B cell (primary cell): ENCODE measurements at regions not wholly inside any gene's neighbourhood (a gene's known extent, or its start where the extent isn't known, plus 50 kb on each side); places are given as distances from the start of the nearest gene placed in this dataset.

Source experiments
- ATAC-seq: fragments of 200-7000 bp; cut with Tn5 transposase; one replicate; pipeline ENCODE4 v1.10.0; 2021; ENCODE audit warnings: low read depth, mild to moderate bottlenecking, moderate number of reproducible peaks, moderate library complexity
- CTCF ChIA-PET: fragments of 350-600 bp; sonication (Branson Sonifier 250); formaldehyde crosslinking; loops from one replicate; lab custom pipeline; 2021; ENCODE audit warnings: antibody characterized with exemption, inconsistent platforms; lab: Charles Lee
- POLR2A ChIA-PET: fragments of 350-600 bp; sonication (Branson Sonifier 250); formaldehyde crosslinking; loops from one replicate; lab custom pipeline; 2021; ENCODE audit warnings: antibody characterized with exemption; lab: Charles Lee
- DNase-seq: peaks from one replicate; pipeline ENCODE4 v3.0.0; 2013
- H2AFZ ChIP-seq: 2 replicates; pipeline ENCODE4 v1.6.1; 2012; ENCODE audit warnings: mild to moderate bottlenecking, low read depth, low read length; ENCODE audit not compliant: insufficient read depth, poor library complexity, severe bottlenecking
- H3K27ac ChIP-seq, 2 donors: 1 replicate in 1 of 2; 2 replicates in 1 of 2; pipeline ENCODE4 v1.5.1; 2012 to 2013; ENCODE audit warnings: low read length in 2 of 2, mild to moderate bottlenecking in 2 of 2, moderate library complexity in 1 of 2
- H3K27me3 ChIP-seq, 4 experiments: fragments of 200-600 bp in 1 of 4; sonication (generic) in 1 of 4; replicated peaks in 1 of 4; 1 replicate in 2 of 4; 2 replicates in 2 of 4; pipeline versions ENCODE4 v1.6.1 to v1.7.0; 2013 to 2016; ENCODE audit warnings: low read length in 3 of 4, mild to moderate bottlenecking in 2 of 4, mixed read lengths in 1 of 4, moderate library complexity in 1 of 4; ENCODE audit not compliant: insufficient read depth in 4 of 4, control insufficient read depth in 3 of 4; ENCODE audit errors: control extremely low read depth in 1 of 4
- H3K36me3 ChIP-seq, 2 experiments: replicated peaks in 1 of 2; 1 replicate in 1 of 2; 2 replicates in 1 of 2; pipeline versions ENCODE4 v1.6.1 to v1.7.1; 2013; ENCODE audit warnings: low read length in 1 of 2; ENCODE audit not compliant: insufficient read depth in 2 of 2, control insufficient read depth in 1 of 2; ENCODE audit errors: control extremely low read depth in 1 of 2, extremely low read depth in 1 of 2
- H3K4me1 ChIP-seq, 2 donors: fragments of 200-600 bp in 1 of 2; sonication (generic) in 1 of 2; 1 replicate in 1 of 2; 2 replicates in 1 of 2; pipeline versions ENCODE4 v1.5.1 to v1.6.1; 2013 to 2017; ENCODE audit warnings: low read length in 2 of 2; ENCODE audit not compliant: control insufficient read depth in 2 of 2, insufficient read depth in 2 of 2
- H3K4me2 ChIP-seq: replicated peaks from 2 replicates; pipeline ENCODE3; 2012; ENCODE audit warnings: mild to moderate bottlenecking, low read depth, low read length; ENCODE audit not compliant: poor library complexity, severe bottlenecking
- H3K4me3 ChIP-seq, 5 experiments: fragments of 200-600 bp in 1 of 5; sonication (generic) in 1 of 5; 1 replicate in 3 of 5; 2 replicates in 2 of 5; pipeline versions ENCODE4 v1.5.1 to v1.7.0; 2011 to 2016; ENCODE audit warnings: low read length in 4 of 5, mild to moderate bottlenecking in 4 of 5, low read depth in 2 of 5, control low read depth in 1 of 5, moderate library complexity in 1 of 5; ENCODE audit not compliant: insufficient read depth in 1 of 5; ENCODE audit errors: control extremely low read depth in 1 of 5, extremely low read depth in 1 of 5
- H3K79me2 ChIP-seq: fragments of 200-600 bp; sonication (generic); one replicate; pipeline ENCODE4 v1.6.0; 2016; ENCODE audit warnings: low read length; ENCODE audit not compliant: control insufficient read depth, insufficient read depth
- H3K9ac ChIP-seq: fragments of 200-600 bp; sonication (generic); 2 replicates; pipeline ENCODE4 v1.6.1; 2017; ENCODE audit warnings: mild to moderate bottlenecking, low read length, moderate library complexity
- H3K9me3 ChIP-seq, 3 donors: one replicate each; pipeline versions ENCODE4 v1.6.1 to v1.7.1; 2013; ENCODE audit warnings: low read length in 2 of 3; ENCODE audit not compliant: control insufficient read depth in 2 of 3, insufficient read depth in 1 of 3; ENCODE audit errors: control extremely low read depth in 1 of 3
- H4K20me1 ChIP-seq: 2 replicates; pipeline ENCODE4 v1.6.0; 2012; ENCODE audit warnings: mild to moderate bottlenecking, low read length; ENCODE audit not compliant: insufficient read depth, control insufficient read depth, poor library complexity, severe bottlenecking
- H3K27ac Mint-ChIP-seq: one replicate; pipeline ENCODE4 v1.8.0; 2021; ENCODE audit warnings: mixed read lengths
- H3K27me3 Mint-ChIP-seq: one replicate; pipeline ENCODE4 v1.8.0; 2021; ENCODE audit warnings: mixed read lengths
- H3K4me1 Mint-ChIP-seq: one replicate; pipeline ENCODE4 v1.8.0; 2021; ENCODE audit warnings: mixed read lengths
- H3K4me3 Mint-ChIP-seq: one replicate; pipeline ENCODE4 v1.8.0; 2021; ENCODE audit warnings: mixed read lengths
- H3K9me3 Mint-ChIP-seq: one replicate; pipeline ENCODE4 v1.8.0; 2022; ENCODE audit warnings: mixed read lengths; ENCODE audit not compliant: insufficient read depth
- EZH2 ChIP-seq: IDR thresholded peaks from 2 replicates; pipeline ENCODE4 v1.6.1; 2012; ENCODE audit warnings: borderline replicate concordance, low read depth, mild to moderate bottlenecking, moderate library complexity, low read length; ENCODE audit not compliant: insufficient read depth, poor library complexity, severe bottlenecking
- WGBS: methylation state at CpG from one replicate; pipeline ENCODE4 v1.1.5; 2013; ENCODE audit warnings: missing lambda C conversion rate; ENCODE audit not compliant: insufficient coverage; 5-methylcytosine and 5-hydroxymethylcytosine counted together
- intact Hi-C: fragments of 100-400 bp; cut with micrococcal nuclease; formaldehyde crosslinking; loops from one replicate; pipeline ENCODE4 v1.10.0; 2022
- TF ChIP-seq, protein P1 (sequence below): fragments of 200-600 bp; IDR thresholded peaks from one replicate; pipeline ENCODE4 v1.8.0; 2022; ENCODE audit warnings: antibody characterized with exemption, mild to moderate bottlenecking

DNA sequence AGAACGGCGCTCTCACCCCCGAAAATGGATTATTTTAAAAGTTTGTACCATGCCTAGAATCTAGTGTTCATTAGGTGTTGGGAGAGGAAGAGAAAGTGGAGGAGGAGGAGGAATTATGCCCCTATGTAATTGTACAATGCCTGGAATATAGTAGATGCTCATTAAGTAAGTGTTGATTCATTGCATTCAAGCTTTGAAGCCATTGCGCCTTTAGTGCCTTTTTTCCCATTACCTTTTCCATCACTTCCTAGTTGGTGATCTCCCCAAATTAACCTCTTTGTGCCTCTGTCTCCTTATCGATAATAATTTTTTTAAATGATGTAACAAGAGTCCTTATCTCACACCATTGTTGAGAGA lies 220.7 kb upstream of the PRICKLE2 start:
- no peak for ATAC-seq
- H3K4me3 Mint-ChIP-seq: no peak overlapping the region
- Histone ChIP-seq H3K27me3 (peaks cover 0 to 25% (median 8%) of the 10 kb centered on the region in 4 experiments), H3K36me3 (no peaks in the 10 kb centered on the region), H3K4me3 (no peak overlapping the region), H4K20me1 (no peaks in the 10 kb centered on the region), H3K9me3 (peaks cover 0 to 3% (median 0%) of the 10 kb centered on the region in 3 donors), H3K4me2 (no peak overlapping the region), H3K4me1 (no peaks in the 10 kb centered on the region), H3K27ac (no peak overlapping the region), H3K9ac (no peak overlapping the region), H2AFZ (no peak overlapping the region), H3K79me2 (no peaks in the 10 kb centered on the region)
- peaks cover 67% of the 10 kb centered on the region for H3K27me3 Mint-ChIP-seq
- CTCF ChIA-PET: interaction anchor here (1.4 kb wide), 1 partner anchor 14 kb away, joined by 3 read pairs; no protein-coding TSS in a partner anchor
- POLR2A ChIA-PET: no interaction called here
- no CpG with 5 or more reads among the region's 5 CpGs for WGBS
- H3K4me1 Mint-ChIP-seq: no peaks in the 10 kb centered on the region
- intact Hi-C loops: no loop called here
- TF ChIP-seq, protein P1, sequence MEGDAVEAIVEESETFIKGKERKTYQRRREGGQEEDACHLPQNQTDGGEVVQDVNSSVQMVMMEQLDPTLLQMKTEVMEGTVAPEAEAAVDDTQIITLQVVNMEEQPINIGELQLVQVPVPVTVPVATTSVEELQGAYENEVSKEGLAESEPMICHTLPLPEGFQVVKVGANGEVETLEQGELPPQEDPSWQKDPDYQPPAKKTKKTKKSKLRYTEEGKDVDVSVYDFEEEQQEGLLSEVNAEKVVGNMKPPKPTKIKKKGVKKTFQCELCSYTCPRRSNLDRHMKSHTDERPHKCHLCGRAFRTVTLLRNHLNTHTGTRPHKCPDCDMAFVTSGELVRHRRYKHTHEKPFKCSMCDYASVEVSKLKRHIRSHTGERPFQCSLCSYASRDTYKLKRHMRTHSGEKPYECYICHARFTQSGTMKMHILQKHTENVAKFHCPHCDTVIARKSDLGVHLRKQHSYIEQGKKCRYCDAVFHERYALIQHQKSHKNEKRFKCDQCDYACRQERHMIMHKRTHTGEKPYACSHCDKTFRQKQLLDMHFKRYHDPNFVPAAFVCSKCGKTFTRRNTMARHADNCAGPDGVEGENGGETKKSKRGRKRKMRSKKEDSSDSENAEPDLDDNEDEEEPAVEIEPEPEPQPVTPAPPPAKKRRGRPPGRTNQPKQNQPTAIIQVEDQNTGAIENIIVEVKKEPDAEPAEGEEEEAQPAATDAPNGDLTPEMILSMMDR: no peak
- no peak for TF ChIP-seq EZH2
- DNase-seq: no peak
- H3K27ac Mint-ChIP-seq: no peak overlapping the region
- H3K9me3 Mint-ChIP-seq: no peaks in the 10 kb centered on the region

DNA sequence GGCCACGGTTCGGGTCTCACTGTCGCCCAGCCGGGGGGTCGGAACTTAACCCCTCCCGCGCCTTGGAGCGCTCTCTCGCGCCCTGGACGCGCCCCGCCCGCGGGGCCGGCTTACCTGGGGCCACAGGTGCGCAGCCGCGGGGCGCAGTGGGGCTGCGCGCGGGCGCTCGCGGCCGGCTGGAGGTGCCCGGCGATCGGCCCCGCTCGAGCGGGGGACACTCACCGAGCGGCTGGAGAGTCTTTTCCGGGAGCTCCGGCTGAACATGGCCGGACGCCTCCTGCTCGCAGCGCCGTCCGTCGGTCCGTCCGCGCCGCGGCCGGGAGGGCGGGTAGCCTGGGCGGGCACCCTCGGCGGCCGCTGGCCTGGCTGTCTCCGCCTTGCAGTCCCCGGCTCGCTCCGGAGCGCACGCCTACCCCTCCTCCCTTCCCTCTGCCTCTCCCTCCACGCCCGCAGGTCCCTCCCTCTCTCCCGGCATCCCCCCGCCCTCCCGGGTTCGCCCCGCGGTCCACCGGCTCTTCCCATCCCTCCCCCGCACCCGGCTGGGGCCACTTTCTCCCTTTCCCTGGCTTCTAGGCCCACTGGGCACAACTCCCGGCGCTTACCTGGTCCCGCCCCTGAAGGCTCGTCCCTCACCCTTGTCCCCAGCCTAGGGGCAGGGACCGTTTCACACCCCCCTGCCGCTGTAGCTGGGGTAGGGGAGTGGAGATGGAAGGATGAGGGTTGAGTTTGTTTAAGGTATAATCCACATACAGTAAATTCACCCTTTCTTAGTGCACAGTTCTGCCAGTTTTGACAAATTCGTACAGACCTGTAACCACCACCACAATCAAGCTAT lies 220.1 kb upstream of the PRICKLE2 start:
- DNase-seq (no peak), ATAC-seq (no peak)
- Histone ChIP-seq H3K9me3 (peaks cover 0 to 3% (median 0%) of the 10 kb centered on the region in 3 donors), H3K79me2 (no peaks in the 10 kb centered on the region), H3K27me3 (peaks cover 0 to 27% (median 8%) of the 10 kb centered on the region in 4 experiments), H3K4me1 (no peaks in the 10 kb centered on the region), H3K4me3 (no peak overlapping the region), H4K20me1 (no peaks in the 10 kb centered on the region), H3K4me2 (no peak overlapping the region), H2AFZ (no peak overlapping the region), H3K27ac (no peak overlapping the region), H3K36me3 (no peaks in the 10 kb centered on the region), H3K9ac (no peak overlapping the region)
- ChIA-PET POLR2A (no interaction called here), CTCF (interaction anchor here (1.4 kb wide), 1 partner anchor 13 kb away, joined by 3 read pairs; no protein-coding TSS in a partner anchor)
- Mint-ChIP-seq H3K4me3 (no peak overlapping the region), H3K4me1 (no peaks in the 10 kb centered on the region), H3K27ac (no peak overlapping the region), H3K9me3 (no peaks in the 10 kb centered on the region), H3K27me3 (peaks cover 68% of the 10 kb centered on the region)
- intact Hi-C loops: no loop called here
- TF ChIP-seq EZH2: no peak
- TF ChIP-seq, protein P1: no peak
- 7% methylated on average over 64 of the region's 79 CpGs for WGBS
